ENCODE measurements at regions not wholly inside any gene's neighbourhood (a gene's known extent, or its start where the extent isn't known, plus 50 kb on each side); places are given as distances from the start of the nearest gene placed in this dataset.

DNA sequence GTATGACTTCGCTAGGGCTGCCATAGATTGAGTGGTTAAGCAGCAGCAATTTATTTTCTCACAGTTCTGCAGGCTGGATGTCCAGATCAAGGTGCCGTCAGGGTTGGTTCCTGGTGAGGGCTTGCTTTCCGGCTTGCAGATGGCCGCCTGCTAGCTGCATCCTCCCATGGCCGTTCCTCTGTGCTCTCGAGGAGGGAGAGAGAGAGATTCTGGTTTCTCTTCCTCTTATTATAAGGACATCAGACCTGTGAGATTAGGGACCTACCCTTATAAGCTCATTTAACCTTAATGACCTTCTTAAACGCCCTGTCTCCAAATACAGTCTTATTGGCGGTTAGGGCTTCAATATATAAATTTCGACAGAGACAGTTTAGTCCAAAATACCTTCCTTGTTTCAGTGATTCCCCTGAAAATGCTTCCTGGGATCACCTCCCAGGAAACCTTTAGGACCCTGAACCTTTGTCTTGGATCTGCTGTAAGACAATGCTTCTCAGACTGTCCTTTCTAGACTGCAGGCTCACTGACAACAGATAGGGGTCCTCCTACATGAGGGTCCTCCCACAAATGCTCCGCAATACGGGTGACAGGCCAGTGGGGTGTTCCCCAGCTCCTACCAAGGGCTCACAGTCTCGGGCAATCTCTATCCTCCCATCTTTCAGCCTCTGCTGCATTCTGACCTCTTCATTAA is 82.5 kb upstream of the BAIAP2L1 start:
- intact Hi-C loops (cut with DNase I; ENCODE audit: low total_unique reads): no loop called here
- DNase-seq (ENCODE audit: low spot score in 2 of 2): no peak
- H3K27ac ChIP-seq: no peak overlapping the region
- peaks cover 0 to 12% of the 10 kb centered on the region in 2 donors for H3K9me3 ChIP-seq
- H3K27me3 ChIP-seq: peaks cover 0 to 11% of the 10 kb centered on the region in 2 donors
- H3K4me1 ChIP-seq: no peaks in the 10 kb centered on the region
- TF ChIP-seq POLR2A (IDR thresholded peaks at IDR 0.05) (no peak), POLR2AphosphoS5 (IDR thresholded peaks at IDR 0.05) (no peak)
- TF ChIP-seq, protein P1, sequence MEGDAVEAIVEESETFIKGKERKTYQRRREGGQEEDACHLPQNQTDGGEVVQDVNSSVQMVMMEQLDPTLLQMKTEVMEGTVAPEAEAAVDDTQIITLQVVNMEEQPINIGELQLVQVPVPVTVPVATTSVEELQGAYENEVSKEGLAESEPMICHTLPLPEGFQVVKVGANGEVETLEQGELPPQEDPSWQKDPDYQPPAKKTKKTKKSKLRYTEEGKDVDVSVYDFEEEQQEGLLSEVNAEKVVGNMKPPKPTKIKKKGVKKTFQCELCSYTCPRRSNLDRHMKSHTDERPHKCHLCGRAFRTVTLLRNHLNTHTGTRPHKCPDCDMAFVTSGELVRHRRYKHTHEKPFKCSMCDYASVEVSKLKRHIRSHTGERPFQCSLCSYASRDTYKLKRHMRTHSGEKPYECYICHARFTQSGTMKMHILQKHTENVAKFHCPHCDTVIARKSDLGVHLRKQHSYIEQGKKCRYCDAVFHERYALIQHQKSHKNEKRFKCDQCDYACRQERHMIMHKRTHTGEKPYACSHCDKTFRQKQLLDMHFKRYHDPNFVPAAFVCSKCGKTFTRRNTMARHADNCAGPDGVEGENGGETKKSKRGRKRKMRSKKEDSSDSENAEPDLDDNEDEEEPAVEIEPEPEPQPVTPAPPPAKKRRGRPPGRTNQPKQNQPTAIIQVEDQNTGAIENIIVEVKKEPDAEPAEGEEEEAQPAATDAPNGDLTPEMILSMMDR (IDR thresholded peaks at IDR 0.05): no peak
- H3K36me3 ChIP-seq: no peaks in the 10 kb centered on the region
- no peak overlapping the region for H3K4me3 ChIP-seq

DNA sequence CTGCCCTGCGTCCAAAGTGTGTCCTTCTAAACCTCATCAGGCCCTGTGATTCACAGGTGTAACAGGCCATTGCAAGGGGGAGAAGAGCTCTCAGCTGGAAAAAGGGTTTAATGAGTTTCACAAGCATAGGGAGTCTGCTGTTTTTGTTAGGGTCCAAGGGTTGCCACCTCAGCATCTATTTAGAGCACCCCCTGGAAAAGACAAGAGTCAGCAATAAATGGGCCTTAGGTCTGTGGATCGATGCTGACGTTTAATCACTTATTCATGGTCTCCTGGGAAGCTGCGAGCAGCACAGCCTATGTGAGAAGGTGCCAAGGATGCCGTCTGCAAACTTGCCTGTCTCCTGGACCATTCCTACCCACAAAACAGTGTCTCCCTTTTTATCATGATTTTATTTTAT is 78.4 kb upstream of the BAIAP2L1 start:
- no peak overlapping the region for H3K27ac ChIP-seq
- intact Hi-C loops (cut with DNase I; ENCODE audit: low total_unique reads): no loop called here
- no peaks in the 10 kb centered on the region for H3K4me1 ChIP-seq
- peaks cover 0 to 11% of the 10 kb centered on the region in 2 donors for H3K27me3 ChIP-seq
- H3K4me3 ChIP-seq: no peak overlapping the region
- no peak for DNase-seq (ENCODE audit: low spot score in 2 of 2)
- H3K9me3 ChIP-seq: peaks cover 0 to 12% of the 10 kb centered on the region in 2 donors
- no peaks in the 10 kb centered on the region for H3K36me3 ChIP-seq
- TF ChIP-seq POLR2A (IDR thresholded peaks at IDR 0.05) (no peak), POLR2AphosphoS5 (IDR thresholded peaks at IDR 0.05) (no peak)
- TF ChIP-seq, protein P1 (IDR thresholded peaks at IDR 0.05): no peak

DNA sequence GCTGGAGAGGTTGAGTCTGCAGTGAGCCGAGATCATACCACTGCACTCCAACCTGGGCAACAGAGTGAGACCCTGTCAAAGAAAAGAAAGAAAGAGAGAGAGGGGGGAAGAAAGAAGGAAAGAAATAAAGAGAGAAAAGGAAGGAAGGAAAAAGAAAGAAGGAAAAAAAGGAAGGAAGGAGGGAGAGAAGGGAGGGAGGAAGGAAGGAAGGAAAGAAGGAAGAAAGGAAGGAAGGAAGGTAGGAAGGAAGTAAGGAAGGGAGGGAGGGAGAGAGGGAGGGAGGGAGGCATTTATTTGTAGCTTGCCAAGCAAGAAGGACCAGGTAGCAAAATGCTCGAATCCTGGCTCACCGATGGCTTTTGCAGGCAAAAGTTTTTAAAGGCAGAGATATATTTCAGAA is 74.5 kb upstream of the BAIAP2L1 start:
- no peak for DNase-seq (ENCODE audit: low spot score in 2 of 2)
- no peaks in the 10 kb centered on the region for H3K36me3 ChIP-seq
- no peak overlapping the region for H3K4me3 ChIP-seq
- H3K9me3 ChIP-seq: peaks cover 0 to 5% of the 10 kb centered on the region in 2 donors
- peaks cover 0 to 10% of the 10 kb centered on the region in 2 donors for H3K27me3 ChIP-seq
- H3K4me1 ChIP-seq: no peaks in the 10 kb centered on the region
- no peak overlapping the region for H3K27ac ChIP-seq
- intact Hi-C loops (cut with DNase I; ENCODE audit: low total_unique reads): no loop called here
- no peak for TF ChIP-seq POLR2A (IDR thresholded peaks at IDR 0.05)
- TF ChIP-seq POLR2AphosphoS5 (IDR thresholded peaks at IDR 0.05): no peak
- TF ChIP-seq, protein P1 (IDR thresholded peaks at IDR 0.05): no peak

DNA sequence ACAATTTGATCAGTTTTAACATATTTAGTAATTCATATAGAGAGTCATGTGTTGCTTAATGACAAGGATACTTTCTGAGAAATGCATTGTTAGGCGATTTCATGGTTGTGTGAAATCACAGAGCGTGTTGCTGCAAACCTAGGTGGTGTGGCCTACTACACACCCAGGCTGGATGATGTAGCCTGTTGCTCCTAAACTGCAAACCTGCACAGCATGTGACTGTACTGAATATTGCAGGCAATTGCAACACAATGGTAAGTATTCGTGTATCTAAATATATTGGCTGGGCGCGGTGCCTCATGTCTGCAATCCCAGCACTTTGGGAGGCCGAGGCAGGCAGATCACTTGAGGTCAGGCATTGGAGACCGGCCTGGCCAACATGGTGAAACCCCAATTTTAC is 73.7 kb upstream of the BAIAP2L1 start:
- Histone ChIP-seq H3K9me3 (no peaks in the 10 kb centered on the region), H3K36me3 (no peaks in the 10 kb centered on the region), H3K27ac (no peak overlapping the region), H3K4me3 (no peak overlapping the region), H3K27me3 (peaks cover 0 to 12% of the 10 kb centered on the region in 2 donors), H3K4me1 (no peaks in the 10 kb centered on the region)
- no peak for DNase-seq (ENCODE audit: low spot score in 2 of 2)
- TF ChIP-seq, protein P1 (IDR thresholded peaks at IDR 0.05): no peak
- TF ChIP-seq POLR2AphosphoS5 (IDR thresholded peaks at IDR 0.05): no peak
- TF ChIP-seq POLR2A (IDR thresholded peaks at IDR 0.05): no peak
- intact Hi-C loops (cut with DNase I; ENCODE audit: low total_unique reads): no loop called here

DNA sequence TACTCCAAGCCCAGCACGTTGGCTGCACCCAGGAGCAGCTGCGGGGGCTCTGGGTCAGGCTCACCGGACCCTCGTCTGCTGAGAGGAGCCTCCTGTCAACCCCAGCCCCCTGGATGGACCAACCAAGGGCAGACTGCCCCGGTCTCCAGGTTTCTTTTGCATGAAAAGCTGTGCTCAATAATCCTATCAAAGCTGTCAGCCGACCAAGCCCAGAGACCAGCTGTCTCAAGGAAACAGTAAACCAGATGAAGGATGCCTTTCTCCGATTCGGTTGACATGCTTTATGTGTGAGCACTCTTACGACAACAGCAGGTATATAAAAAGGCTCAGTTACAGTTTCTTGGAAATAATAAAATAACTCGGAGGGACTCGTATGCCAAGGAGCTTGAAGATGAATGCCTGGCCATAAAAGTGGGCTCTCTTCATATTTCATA is 71.6 kb upstream of the BAIAP2L1 start:
- peaks cover 0 to 7% of the 10 kb centered on the region in 2 donors for H3K9me3 ChIP-seq
- no peaks in the 10 kb centered on the region for H3K4me1 ChIP-seq
- intact Hi-C loops (cut with DNase I; ENCODE audit: low total_unique reads): no loop called here
- peaks cover 0 to 12% of the 10 kb centered on the region in 2 donors for H3K27me3 ChIP-seq
- no peaks in the 10 kb centered on the region for H3K36me3 ChIP-seq
- no peak overlapping the region for H3K27ac ChIP-seq
- DNase-seq (ENCODE audit: low spot score in 2 of 2): no peak
- TF ChIP-seq POLR2AphosphoS5 (IDR thresholded peaks at IDR 0.05): no peak
- H3K4me3 ChIP-seq: no peak overlapping the region
